ENCODE measurements at regions not wholly inside any gene's neighbourhood (a gene's known extent, or its start where the extent isn't known, plus 50 kb on each side); places are given as distances from the start of the nearest gene placed in this dataset.

GRCh38 chr2:575030-575726 is 102.0 kb downstream of the TMEM18 start:
- no peak for DNase-seq

GRCh38 chr2:573805-574392 is 103.3 kb downstream of the TMEM18 start:
- no peak for DNase-seq

GRCh38 chr2:573025-573424 is 104.2 kb downstream of the TMEM18 start:
- DNase-seq: no peak

- no peak for DNase-seq
These were observed 107.5 kb downstream of the TMEM18 start for GRCh38 chr2:569681-570080.

- no peak for DNase-seq
These were observed 108.5 kb downstream of the TMEM18 start for GRCh38 chr2:568639-569235.

GRCh38 chr2:567865-568638 is 109.2 kb downstream of the TMEM18 start:
- no peak for DNase-seq

- no peak for DNase-seq
These were observed 109.7 kb downstream of the TMEM18 start for GRCh38 chr2:567496-567864.

GRCh38 chr2:566379-567313 is 110.6 kb downstream of the TMEM18 start:
- DNase-seq: no peak

GRCh38 chr2:564471-565181 is 112.6 kb downstream of the TMEM18 start:
- no peak for DNase-seq

GRCh38 chr2:563512-563911 is 113.7 kb downstream of the TMEM18 start:
- DNase-seq: no peak

GRCh38 chr2:562391-563364 is 114.5 kb downstream of the TMEM18 start:
- no peak for DNase-seq

- no peak for DNase-seq
These were observed 118.3 kb downstream of the TMEM18 start for GRCh38 chr2:558879-559278.

- DNase-seq: no peak
These were observed 118.9 kb downstream of the TMEM18 start for GRCh38 chr2:558302-558642.

GRCh38 chr2:557635-558301 is 119.4 kb downstream of the TMEM18 start:
- no peak for DNase-seq

- no peak for DNase-seq
These were observed 120.7 kb downstream of the TMEM18 start for GRCh38 chr2:556485-556884.

GRCh38 chr2:555164-555922 is 121.9 kb downstream of the TMEM18 start:
- no peak for DNase-seq

- no peak for DNase-seq
These were observed 122.8 kb downstream of the TMEM18 start for GRCh38 chr2:554444-554843.

GRCh38 chr2:552906-553305 is 124.3 kb downstream of the TMEM18 start:
- no peak for DNase-seq

- no peak for DNase-seq
These were observed 125.6 kb downstream of the TMEM18 start for GRCh38 chr2:551621-552020.
